GM19240 (cell line): ENCODE measurements at regions not wholly inside any gene's neighbourhood (a gene's known extent, or its start where the extent isn't known, plus 50 kb on each side); places are given as distances from the start of the nearest gene placed in this dataset.

Experiments used
- DNase-seq: peaks from one replicate; pipeline ENCODE4 v3.0.0; 2011; ENCODE audit warnings: low spot score; ENCODE audit not compliant: insufficient read length

DNA sequence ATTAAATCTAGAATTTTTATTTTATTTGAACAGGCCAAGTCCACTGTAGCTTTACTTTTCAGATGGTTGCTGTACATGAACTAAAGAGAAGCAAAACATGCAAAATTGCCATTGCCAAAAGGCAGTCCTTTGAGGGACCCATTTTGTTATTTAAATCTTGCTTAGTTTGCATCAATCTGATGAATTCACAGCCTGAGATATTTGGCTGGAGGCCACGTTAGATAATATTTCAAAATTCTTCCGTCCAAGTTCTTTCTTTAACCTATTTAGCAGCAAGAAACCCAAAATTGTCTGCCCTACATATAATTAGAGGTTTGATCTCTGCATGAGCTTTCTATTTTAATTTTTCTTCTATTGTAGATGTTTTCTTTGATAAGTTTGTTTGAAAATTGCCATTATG is 1706.9 kb upstream of the RAG2 start:
- no peak for DNase-seq

DNA sequence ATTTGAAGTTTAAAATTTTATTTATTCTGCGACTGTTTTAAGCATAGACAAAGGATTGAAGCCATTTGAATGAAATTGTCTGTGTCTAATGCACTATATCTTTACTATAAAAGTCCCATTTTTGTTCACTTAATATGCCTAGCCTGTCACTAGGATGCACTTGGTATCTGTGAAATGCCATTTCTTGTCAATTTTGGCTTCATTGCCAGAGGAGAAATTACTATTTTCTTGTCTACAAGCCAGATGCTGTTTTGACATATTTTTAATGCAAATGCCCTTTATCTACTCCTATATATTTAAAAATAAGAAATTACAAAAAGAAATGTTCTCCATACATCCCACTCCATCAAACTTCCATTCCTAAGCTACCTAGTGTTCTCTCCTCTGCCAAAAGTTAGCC is 1704.5 kb upstream of the RAG2 start:
- DNase-seq: no peak

DNA sequence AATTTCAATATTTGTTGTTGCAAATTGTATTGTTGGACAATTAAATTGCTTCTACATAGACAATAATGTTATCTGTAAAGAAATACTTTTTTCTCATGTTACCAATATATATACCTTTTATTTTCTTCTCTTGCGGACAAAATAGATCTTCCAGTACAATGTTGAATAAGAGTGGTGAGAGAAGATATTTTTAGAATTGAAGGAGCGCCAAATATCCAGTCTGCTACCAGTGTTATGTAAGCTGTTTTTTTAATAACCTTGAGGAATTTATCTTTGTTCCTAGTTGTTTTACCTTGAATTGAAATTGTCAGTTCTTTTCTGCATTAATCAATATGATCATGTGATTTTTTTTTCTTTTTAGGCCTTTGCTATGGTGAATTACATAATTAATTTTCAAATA is 1702.5 kb upstream of the RAG2 start:
- no peak for DNase-seq

DNA sequence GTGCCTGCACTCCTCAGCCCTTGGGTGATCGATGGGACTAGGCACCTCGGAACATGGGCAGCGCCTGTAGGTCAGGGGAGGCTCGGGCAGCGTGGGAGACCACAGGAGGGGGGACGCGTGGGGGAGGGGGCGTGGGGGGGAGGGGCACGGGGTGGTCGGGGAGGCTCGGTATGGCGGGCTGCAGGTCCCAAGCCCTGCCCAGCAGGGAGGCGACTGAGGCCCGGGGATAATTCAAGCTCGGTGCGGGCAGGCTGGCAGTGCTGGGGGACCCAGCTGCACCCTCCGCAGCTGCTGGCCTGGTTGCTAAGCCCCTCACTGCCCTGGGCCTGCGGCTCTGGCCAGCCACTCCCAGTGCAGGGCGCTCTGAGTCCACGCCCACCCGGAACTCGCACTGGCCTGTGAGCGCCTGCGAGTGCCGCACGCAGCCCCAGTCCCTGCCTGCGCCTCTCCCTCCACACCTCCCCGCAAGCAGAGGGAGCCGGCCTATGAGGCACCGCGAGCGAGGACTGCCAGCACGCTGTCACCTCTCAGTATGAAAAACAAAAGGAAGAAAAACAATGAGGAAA is 1698.3 kb upstream of the RAG2 start:
- DNase-seq: no peak

DNA sequence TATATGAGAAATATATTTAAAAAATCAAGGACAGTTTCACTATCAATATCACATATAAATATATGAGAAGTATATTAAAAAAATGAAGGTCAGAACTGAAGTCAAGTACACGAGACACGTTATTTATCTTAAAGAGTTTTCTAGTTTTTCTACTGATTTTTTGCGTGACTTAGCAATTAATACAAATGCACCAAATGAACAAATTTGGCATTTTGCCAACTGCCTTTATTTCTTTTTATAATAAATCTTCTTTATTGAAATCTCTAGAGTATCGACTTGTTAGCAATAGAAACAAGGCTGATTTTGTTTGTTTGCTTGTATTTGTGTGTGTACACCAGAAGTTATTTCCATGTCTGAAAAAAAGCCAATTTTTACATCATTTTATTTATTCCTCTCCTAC is 1684.7 kb upstream of the RAG2 start:
- DNase-seq: no peak

DNA sequence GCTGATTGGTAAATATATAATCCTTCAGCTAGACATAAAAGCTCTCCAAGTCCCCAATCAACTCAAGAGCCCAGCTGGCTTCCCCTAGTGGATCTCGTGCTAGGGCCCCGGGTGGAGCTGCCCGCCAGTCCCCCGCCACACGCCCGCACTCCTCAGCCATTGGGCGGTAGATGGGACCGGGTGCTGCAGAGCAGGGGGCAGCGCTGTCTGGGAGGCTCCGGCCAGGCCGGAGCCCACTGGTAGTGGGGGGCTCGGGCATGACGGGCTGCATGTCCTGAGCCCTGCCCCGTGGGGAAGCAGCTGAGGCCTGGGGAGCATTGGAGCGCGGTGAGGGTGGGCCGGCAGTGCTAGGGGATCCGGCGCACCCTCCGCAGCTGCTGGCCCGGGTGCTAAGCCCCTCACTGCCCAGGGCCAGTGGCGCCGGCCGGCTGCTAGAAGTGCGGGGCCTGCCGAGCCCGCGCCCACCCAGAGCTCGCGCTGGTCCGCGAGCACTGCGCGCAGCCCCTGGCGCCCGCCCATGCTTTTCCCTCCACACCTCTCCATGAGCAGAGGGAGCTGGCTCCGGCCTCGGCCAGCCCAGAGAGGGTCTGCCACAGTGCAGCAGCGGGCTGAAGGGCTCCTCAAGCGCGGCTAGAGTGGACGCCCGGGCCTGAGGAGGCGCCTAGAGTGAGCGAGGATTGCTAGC is 1680.6 kb upstream of the RAG2 start:
- no peak for DNase-seq

GRCh38 chr11:38274031-38274430 is 1676.0 kb upstream of the RAG2 start:
- no peak for DNase-seq

DNA sequence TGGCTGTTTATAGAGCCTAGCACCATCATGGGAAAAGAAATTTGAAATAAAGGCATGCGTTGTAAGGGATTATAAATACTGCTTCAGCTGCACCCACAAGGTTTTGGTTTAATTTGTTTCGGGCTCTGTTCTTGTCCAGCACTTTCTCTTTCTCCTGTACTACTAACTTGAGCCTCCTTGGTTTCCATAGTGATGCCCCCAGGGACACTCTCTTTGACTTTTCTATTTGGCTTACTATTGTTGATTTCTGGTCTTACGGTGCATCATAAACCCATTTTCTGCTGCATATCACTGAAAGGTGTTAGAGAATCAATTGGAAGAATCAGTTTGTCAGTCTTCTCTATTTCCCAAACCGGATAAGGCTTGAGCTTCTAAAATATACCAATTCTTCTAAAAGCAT is 1674.3 kb upstream of the RAG2 start:
- DNase-seq: no peak

- DNase-seq: no peak
These were observed 1668.7 kb upstream of the RAG2 start for GRCh38 chr11:38266691-38267090.

GRCh38 chr11:38256436-38256835 is 1658.4 kb upstream of the RAG2 start:
- DNase-seq: no peak

DNA sequence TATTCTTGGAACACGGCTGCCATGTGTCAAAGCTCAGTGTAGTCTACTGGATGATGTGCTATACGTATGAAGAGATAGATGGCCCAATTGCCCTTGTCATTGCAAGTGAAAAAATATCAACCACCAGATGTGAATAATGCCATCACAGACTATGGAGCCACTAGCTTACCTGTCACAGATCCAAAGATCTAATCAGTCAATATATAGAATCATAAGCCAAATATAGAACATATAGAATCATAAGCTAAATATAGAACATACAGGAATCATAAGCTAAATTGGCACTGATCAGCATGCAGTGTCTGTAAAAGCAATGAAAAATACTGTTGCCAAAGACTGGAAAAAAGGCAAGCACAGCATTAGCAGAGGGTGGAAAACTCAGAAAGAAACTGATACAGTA is 1656.9 kb upstream of the RAG2 start:
- DNase-seq: no peak

GRCh38 chr11:38252620-38253019 is 1654.6 kb upstream of the RAG2 start:
- no peak for DNase-seq

- no peak for DNase-seq
These were observed 1648.4 kb upstream of the RAG2 start for GRCh38 chr11:38246451-38246850.

GRCh38 chr11:38226684-38227083 is 1628.6 kb upstream of the RAG2 start:
- DNase-seq: no peak

DNA sequence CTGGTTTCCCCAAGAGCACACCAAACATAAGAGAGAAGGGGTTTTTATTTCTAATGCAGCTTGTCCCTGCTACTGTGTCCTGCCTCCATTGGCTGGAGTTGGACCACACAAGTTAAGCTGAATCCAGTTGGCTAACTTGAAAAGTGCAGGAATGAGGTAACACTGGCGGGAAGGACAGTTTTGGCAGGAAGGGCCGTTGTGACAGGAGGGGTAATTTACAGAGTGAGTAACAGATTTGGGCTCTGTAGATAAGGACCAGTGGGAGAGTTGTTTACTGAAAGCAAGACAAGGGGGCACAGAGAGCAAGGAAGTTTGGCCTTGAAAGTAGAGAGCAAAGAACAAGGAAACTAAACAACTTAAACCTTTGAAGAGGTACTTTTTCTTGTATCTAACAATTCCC is 1623.3 kb upstream of the RAG2 start:
- DNase-seq: no peak

- DNase-seq: no peak
These were observed 1621.6 kb upstream of the RAG2 start for GRCh38 chr11:38219636-38220035.

DNA sequence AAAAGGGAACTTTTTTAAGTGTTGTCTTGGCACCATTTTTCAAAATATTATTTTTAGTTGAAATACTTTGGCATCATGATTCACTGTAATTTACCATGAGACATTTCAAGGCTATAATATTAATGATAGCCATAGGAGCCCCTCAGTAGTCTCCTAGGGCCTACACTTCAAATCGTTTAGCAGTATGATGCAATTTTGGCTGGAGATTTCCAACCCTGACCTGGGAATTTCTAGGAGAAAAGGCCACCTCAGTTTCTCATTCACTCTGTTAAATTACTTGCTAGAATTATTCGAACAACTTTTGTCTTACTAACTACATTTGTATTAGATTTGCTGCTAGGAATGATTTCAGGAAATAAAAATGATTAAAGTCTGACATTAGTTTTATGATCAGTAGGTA is 1610.9 kb upstream of the RAG2 start:
- no peak for DNase-seq

GRCh38 chr11:38206663-38207062 is 1608.6 kb upstream of the RAG2 start:
- DNase-seq: no peak

DNA sequence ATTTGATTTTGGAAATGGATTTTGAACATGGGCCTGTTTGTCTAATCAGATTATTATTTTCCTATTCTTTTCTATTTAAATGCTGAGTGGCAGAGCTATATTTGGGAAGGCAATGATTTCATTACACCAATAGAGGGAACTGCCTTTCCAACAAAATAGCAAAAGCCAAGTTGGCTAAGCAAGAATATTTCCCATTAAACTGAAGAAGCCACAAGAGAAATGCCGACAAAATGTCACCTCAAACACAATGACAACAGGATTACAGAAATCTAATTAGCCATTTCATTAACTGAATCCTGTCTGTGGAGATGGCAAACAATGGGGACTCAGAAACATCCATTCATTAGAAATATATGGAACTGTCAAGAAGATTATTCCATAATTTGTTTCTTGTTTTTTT is 1593.1 kb upstream of the RAG2 start:
- DNase-seq: no peak

- DNase-seq: no peak
These were observed 1584.3 kb upstream of the RAG2 start for GRCh38 chr11:38182126-38182866.

DNA sequence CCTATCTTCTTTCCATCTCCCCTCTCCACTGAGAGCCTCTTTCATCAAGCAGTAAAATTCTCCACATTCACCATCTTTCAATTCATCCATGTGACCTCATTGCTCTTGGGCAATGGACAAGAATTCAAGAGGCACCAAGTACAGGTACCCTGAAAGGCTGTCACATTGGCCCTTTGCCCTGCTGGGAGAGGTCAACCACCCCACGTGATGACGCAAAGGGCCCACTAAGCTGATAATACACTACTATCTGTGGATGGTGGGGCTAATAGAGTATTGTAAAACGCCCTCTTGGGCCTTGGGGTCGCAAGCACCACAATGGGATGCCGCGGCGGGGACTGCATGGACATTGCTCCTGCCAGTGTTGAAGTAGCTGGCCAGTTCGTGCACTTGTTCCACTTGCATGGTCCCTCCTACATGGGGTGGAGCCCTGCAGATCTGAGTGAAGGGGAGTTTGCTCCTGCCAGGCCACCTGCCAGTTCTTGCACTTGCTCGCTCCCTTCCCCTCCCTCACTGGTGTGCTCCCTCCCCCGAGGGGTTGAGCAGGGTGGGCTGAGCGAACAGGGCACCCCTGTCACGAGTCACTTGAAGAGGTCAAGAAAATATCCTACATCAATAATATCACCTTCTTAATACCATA is 1578.8 kb upstream of the RAG2 start:
- DNase-seq: no peak

GRCh38 chr11:38173676-38174075 is 1575.6 kb upstream of the RAG2 start:
- no peak for DNase-seq
